ENCODE measurements at regions not wholly inside any gene's neighbourhood (a gene's known extent, or its start where the extent isn't known, plus 50 kb on each side); places are given as distances from the start of the nearest gene placed in this dataset.

DNA sequence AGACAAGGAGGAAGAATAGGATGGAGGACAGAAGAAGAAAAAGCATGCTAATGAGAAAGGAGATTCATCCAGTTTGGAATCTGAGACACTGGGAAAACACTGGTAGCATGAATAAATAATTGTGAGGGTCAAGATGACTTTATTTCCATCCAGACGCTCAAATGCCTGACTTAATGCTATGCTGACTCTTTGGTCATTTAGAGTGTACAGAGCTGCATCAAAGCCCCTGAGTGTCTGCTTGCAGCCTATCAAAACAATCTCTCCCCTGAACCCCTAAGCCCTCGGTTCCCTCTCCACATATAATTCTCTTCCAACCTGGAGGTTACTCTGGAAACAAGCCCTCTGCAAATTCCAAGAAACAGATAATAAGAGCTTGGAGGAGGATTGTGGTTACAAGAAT is 208.8 kb downstream of the MAGEB17 start:
- TF ChIP-seq, protein P1, sequence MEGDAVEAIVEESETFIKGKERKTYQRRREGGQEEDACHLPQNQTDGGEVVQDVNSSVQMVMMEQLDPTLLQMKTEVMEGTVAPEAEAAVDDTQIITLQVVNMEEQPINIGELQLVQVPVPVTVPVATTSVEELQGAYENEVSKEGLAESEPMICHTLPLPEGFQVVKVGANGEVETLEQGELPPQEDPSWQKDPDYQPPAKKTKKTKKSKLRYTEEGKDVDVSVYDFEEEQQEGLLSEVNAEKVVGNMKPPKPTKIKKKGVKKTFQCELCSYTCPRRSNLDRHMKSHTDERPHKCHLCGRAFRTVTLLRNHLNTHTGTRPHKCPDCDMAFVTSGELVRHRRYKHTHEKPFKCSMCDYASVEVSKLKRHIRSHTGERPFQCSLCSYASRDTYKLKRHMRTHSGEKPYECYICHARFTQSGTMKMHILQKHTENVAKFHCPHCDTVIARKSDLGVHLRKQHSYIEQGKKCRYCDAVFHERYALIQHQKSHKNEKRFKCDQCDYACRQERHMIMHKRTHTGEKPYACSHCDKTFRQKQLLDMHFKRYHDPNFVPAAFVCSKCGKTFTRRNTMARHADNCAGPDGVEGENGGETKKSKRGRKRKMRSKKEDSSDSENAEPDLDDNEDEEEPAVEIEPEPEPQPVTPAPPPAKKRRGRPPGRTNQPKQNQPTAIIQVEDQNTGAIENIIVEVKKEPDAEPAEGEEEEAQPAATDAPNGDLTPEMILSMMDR (IDR thresholded peaks at IDR 0.05) = no peak
- ATAC-seq (no peak), DNase-seq (no peak)
- Histone ChIP-seq H3K27ac (no peak overlapping the region), H3K4me3 (no peak overlapping the region), H3K9me3 (no peaks in the 10 kb centered on the region), H3K27me3 (peaks cover 0 to 5% of the 10 kb centered on the region in 2 donors), H3K4me1 (no peaks in the 10 kb centered on the region), H3K36me3 (no peaks in the 10 kb centered on the region)
- intact Hi-C loops (cut with DNase I) = no loop called here

GRCh38 chrX:16386126-16386525 is 218.8 kb downstream of the MAGEB17 start:
- no peak overlapping the region for H3K4me3 ChIP-seq
- TF ChIP-seq, protein P1 (IDR thresholded peaks at IDR 0.05) = no peak

DNA sequence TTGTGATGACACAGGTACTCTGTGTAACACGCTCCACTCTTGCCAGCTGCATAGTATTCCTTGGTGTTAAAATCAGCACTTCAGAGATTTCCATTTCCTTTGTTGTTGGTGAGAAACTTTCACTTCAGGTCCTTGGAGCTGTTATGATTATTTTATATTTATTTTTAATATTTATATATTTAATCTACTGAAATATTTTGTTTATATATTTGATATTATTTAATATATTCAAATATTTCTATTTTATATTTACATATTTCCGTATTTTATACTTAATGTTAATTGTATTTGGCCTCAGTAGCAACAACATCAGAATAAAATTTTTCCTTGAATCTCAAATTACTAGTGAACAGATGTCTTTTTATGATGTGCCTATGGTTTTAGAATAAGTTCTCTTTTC is 225.3 kb downstream of the MAGEB17 start:
- Histone ChIP-seq H3K27me3 (no peaks in the 10 kb centered on the region), H3K9me3 (no peaks in the 10 kb centered on the region), H3K4me3 (no peak overlapping the region), H3K36me3 (no peaks in the 10 kb centered on the region), H3K4me1 (no peaks in the 10 kb centered on the region), H3K27ac (no peak overlapping the region)
- TF ChIP-seq, protein P1 (IDR thresholded peaks at IDR 0.05) = no peak
- ATAC-seq (no peak), DNase-seq (no peak)
- intact Hi-C loops (cut with DNase I) = no loop called here

More at GRCh38 chrX:16386126-16386525, 218.8 kb downstream of the MAGEB17 start:
- intact Hi-C loops (cut with DNase I) = no loop called here
- no peak for DNase-seq
- H3K9me3 ChIP-seq = no peaks in the 10 kb centered on the region
- no peak overlapping the region for H3K27ac ChIP-seq
- H3K27me3 ChIP-seq = peaks cover 0 to 5% of the 10 kb centered on the region in 2 donors
- no peak for ATAC-seq
- H3K36me3 ChIP-seq = no peaks in the 10 kb centered on the region
- no peaks in the 10 kb centered on the region for H3K4me1 ChIP-seq

DNA sequence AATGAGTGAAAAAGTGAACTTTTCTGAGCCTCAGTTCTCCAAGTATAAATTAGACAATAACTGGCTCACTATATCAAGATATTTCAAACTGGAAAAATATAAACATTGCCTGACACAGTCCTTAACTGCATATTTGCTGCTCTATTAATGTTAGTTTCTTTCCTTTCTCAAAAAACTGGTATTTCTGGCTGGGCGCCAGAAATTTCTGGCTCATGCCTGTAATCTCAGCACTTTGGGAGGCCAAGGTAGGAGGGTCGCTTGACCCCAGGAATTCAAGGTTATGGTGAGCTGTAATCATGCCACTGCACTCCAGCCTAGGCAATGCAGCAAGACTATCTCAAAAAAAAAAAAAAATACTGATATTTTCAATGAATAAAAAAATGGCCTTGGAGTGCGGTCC is 227.0 kb downstream of the MAGEB17 start:
- intact Hi-C loops (cut with DNase I) = no loop called here
- ATAC-seq = no peak
- no peaks in the 10 kb centered on the region for H3K4me1 ChIP-seq
- TF ChIP-seq, protein P1 (IDR thresholded peaks at IDR 0.05) = no peak
- H3K9me3 ChIP-seq = no peaks in the 10 kb centered on the region
- H3K4me3 ChIP-seq = no peak overlapping the region
- no peaks in the 10 kb centered on the region for H3K27me3 ChIP-seq
- H3K36me3 ChIP-seq = no peaks in the 10 kb centered on the region
- H3K27ac ChIP-seq = no peak overlapping the region
- no peak for DNase-seq

- no peaks in the 10 kb centered on the region for H3K27me3 ChIP-seq
- no peaks in the 10 kb centered on the region for H3K4me1 ChIP-seq
- TF ChIP-seq, protein P1 (IDR thresholded peaks at IDR 0.05) = no peak
- H3K27ac ChIP-seq = no peak overlapping the region
- no peaks in the 10 kb centered on the region for H3K36me3 ChIP-seq
- intact Hi-C loops (cut with DNase I) = no loop called here
- no peak overlapping the region for H3K4me3 ChIP-seq
- DNase-seq (no peak), ATAC-seq (no peak)
- H3K9me3 ChIP-seq = no peaks in the 10 kb centered on the region
Measured at GRCh38 chrX:16403808-16404207, 236.5 kb downstream of the MAGEB17 start.

Data from left lung (tissue), 4 donors.